HCT116 (cell line): ENCODE measurements at regions not wholly inside any gene's neighbourhood (a gene's known extent, or its start where the extent isn't known, plus 50 kb on each side); places are given as distances from the start of the nearest gene placed in this dataset.

ENCODE experiments used
- ATAC-seq: fragments of 200-7000 bp; cut with Tn5 transposase; 2 replicates; pipeline ENCODE4 v1.9.1; 2020; ENCODE audit warnings: mild to moderate bottlenecking, moderate library complexity
- BruUV-seq: library from RNA; stranded (reverse); fragments of 400-500 nt; replicated peaks from 2 replicates; lab custom pipeline; 2021; lab: Mats Ljungman, UMichigan
- CTCF ChIA-PET: fragments of 300-600 bp; sonication (Branson Sonifier 250); formaldehyde crosslinking; loops from one replicate; lab custom pipeline; 2021; ENCODE audit warnings: antibody characterized with exemption; lab: Charles Lee
- POLR2A ChIA-PET: fragments of 300-600, 350-600 bp; sonication (Branson Sonifier 250); formaldehyde crosslinking; loops from one replicate; lab custom pipeline; 2021; ENCODE audit warnings: antibody characterized with exemption; lab: Charles Lee
- RAD21 ChIA-PET, 2 experiments: fragments of 300-600 bp; sonication (Branson Sonifier 250); formaldehyde crosslinking; loops; one replicate each; lab custom pipeline; 2023; ENCODE audit warnings: low total read pairs in 2 of 2; ENCODE audit not compliant: uncharacterized antibody in 2 of 2, unreplicated experiment in 2 of 2, low non-redundant PET in 1 of 2; lab: Charles Lee
- DNase-seq: peaks from one replicate; pipeline ENCODE4 v3.0.0-alpha.2; 2010; ENCODE audit warnings: low read depth, low spot score
- H2AFZ ChIP-seq: fragments of 200-600 bp; shearing (Covaris generic), sonication (generic); 2 replicates; pipeline ENCODE4 v1.6.1; 2017; ENCODE audit warnings: low read depth, mixed run types, mixed read lengths, antibody characterized with exemption, low read length; ENCODE audit not compliant: poor library complexity, severe bottlenecking
- H3K27ac ChIP-seq: 2 replicates; pipeline ENCODE4 v1.5.1; 2012; ENCODE audit warnings: low read depth, low read length
- H3K27me3 ChIP-seq: fragments of 200-600 bp; sonication (generic); 2 replicates; pipeline ENCODE4 v1.6.1; 2016; ENCODE audit warnings: mixed run types, low read length, mixed read lengths; ENCODE audit not compliant: insufficient read depth
- H3K36me3 ChIP-seq, 2 experiments: fragments of 200-500 bp in 1 of 2; fragments of 200-600 bp in 1 of 2; sonication (Bioruptor generic) in 1 of 2; sonication (generic) in 1 of 2; 2 replicates each; pipeline versions ENCODE4 v1.5.1 to v1.6.1; 2014 to 2016; ENCODE audit warnings: low read length in 2 of 2, inconsistent platforms in 1 of 2, mixed read lengths in 1 of 2, mixed run types in 1 of 2; ENCODE audit not compliant: insufficient read depth in 2 of 2, control insufficient read depth in 1 of 2
- H3K4me1 ChIP-seq, 2 experiments: fragments of 200-600 bp in 1 of 2; sonication (generic) in 1 of 2; 2 replicates each; pipeline versions ENCODE4 v1.5.1 to v1.6.1; 2012 to 2017; ENCODE audit warnings: low read length in 2 of 2, inconsistent platforms in 1 of 2, mild to moderate bottlenecking in 1 of 2, mixed read lengths in 1 of 2, mixed run types in 1 of 2, moderate library complexity in 1 of 2; ENCODE audit not compliant: insufficient read depth in 2 of 2, control insufficient read depth in 1 of 2
- H3K4me2 ChIP-seq: fragments of 200-600 bp; sonication (generic); 2 replicates; pipeline ENCODE4 v1.6.1; 2017; ENCODE audit warnings: mixed run types, low read length, mixed read lengths
- H3K4me3 ChIP-seq, 2 experiments: fragments of 200-600 bp in 1 of 2; sonication (generic) in 1 of 2; replicated peaks in 1 of 2; 2 replicates each; pipeline ENCODE4 v1.5.1; 2011 to 2016; ENCODE audit warnings: low read length in 2 of 2, control low read depth in 1 of 2, low read depth in 1 of 2, mild to moderate bottlenecking in 1 of 2, mixed read lengths in 1 of 2, mixed run types in 1 of 2
- H3K79me2 ChIP-seq: fragments of 200-600 bp; sonication (generic); 2 replicates; pipeline ENCODE4 v1.6.1; 2017; ENCODE audit warnings: mild to moderate bottlenecking, mixed run types, low read length, moderate library complexity, mixed read lengths; ENCODE audit not compliant: insufficient read depth
- H3K9ac ChIP-seq: fragments of 200-600 bp; sonication (generic); 2 replicates; pipeline ENCODE4 v1.6.1; 2016; ENCODE audit warnings: low read length, mixed read lengths
- H3K9me2 ChIP-seq: fragments of 200-600 bp; sonication (generic), shearing (Covaris generic); 2 replicates; pipeline ENCODE4 v1.6.1; 2017; ENCODE audit warnings: mixed run types, mild to moderate bottlenecking, moderate library complexity; ENCODE audit not compliant: insufficient read depth
- H3K9me3 ChIP-seq, 2 experiments: fragments of 200-500 bp in 1 of 2; fragments of 200-600 bp in 1 of 2; sonication (Bioruptor generic) in 1 of 2; sonication (generic) in 1 of 2; 2 replicates each; pipeline ENCODE4 v1.6.1; 2014 to 2017; ENCODE audit warnings: low read length in 2 of 2, mixed read lengths in 2 of 2, inconsistent platforms in 1 of 2, low read depth in 1 of 2, mild to moderate bottlenecking in 1 of 2, mixed run types in 1 of 2, moderate library complexity in 1 of 2; ENCODE audit not compliant: control insufficient read depth in 1 of 2, insufficient read depth in 1 of 2
- H4K20me1 ChIP-seq: fragments of 200-600 bp; sonication (generic), shearing (Covaris generic); 2 replicates; pipeline ENCODE4 v1.6.1; 2017; ENCODE audit warnings: mixed run types, mild to moderate bottlenecking, moderate library complexity; ENCODE audit not compliant: insufficient read depth
- EGR1 ChIP-seq: IDR thresholded peaks from 2 replicates; pipeline ENCODE4 v1.6.1; 2012; ENCODE audit warnings: low read depth
- ELF1 ChIP-seq: IDR thresholded peaks from 2 replicates; pipeline ENCODE4 v1.6.1; 2012; ENCODE audit warnings: low read depth, borderline replicate concordance
- EZH2phosphoT487 ChIP-seq: fragments of 200-600 bp; IDR thresholded peaks from 2 replicates; pipeline ENCODE4 v1.6.1; 2018; ENCODE audit warnings: antibody characterized with exemption, borderline replicate concordance
- FOSL1 ChIP-seq: IDR thresholded peaks from 2 replicates; pipeline ENCODE4 v1.6.1; 2012; ENCODE audit warnings: low read depth
- RAD21 ChIP-seq: IDR thresholded peaks from 2 replicates; pipeline ENCODE4 v1.6.1; 2012; ENCODE audit warnings: low read depth, mild to moderate bottlenecking
- SIN3A ChIP-seq: IDR thresholded peaks from 2 replicates; pipeline ENCODE4 v1.6.1; 2012; ENCODE audit warnings: low read depth
- SP1 ChIP-seq: IDR thresholded peaks from 2 replicates; pipeline ENCODE4 v1.6.1; 2012; ENCODE audit warnings: low read depth
- TCF7L2 ChIP-seq: IDR thresholded peaks from 2 replicates; pipeline ENCODE4 v1.7.0; 2011; ENCODE audit warnings: borderline replicate concordance, inconsistent platforms; ENCODE audit not compliant: insufficient read depth, insufficient read length; ENCODE audit errors: extremely low read depth
- YY1 ChIP-seq: IDR thresholded peaks from 2 replicates; pipeline ENCODE4 v1.6.1; 2011; ENCODE audit warnings: low read length, low read depth, moderate library complexity, mild to moderate bottlenecking; ENCODE audit not compliant: insufficient replicate concordance; ENCODE audit errors: extremely low read depth
- intact Hi-C: fragments of 100-400 bp; cut with micrococcal nuclease; formaldehyde crosslinking; loops from 2 replicates; pipeline ENCODE4 v1.10.0; 2022
- TF ChIP-seq, protein P1 (sequence below): IDR thresholded peaks from 2 replicates; pipeline ENCODE4 v1.6.1; 2011; ENCODE audit warnings: mild to moderate bottlenecking, low read length, moderate library complexity; ENCODE audit not compliant: insufficient replicate concordance; ENCODE audit errors: extremely low read depth
- TF ChIP-seq, protein P2 (sequence below): IDR thresholded peaks from 2 replicates; pipeline ENCODE4 v1.6.1; 2012
- TF ChIP-seq, protein P3 (sequence below): IDR thresholded peaks from 2 replicates; pipeline ENCODE4 v1.6.1; 2012; ENCODE audit warnings: low read depth

DNA sequence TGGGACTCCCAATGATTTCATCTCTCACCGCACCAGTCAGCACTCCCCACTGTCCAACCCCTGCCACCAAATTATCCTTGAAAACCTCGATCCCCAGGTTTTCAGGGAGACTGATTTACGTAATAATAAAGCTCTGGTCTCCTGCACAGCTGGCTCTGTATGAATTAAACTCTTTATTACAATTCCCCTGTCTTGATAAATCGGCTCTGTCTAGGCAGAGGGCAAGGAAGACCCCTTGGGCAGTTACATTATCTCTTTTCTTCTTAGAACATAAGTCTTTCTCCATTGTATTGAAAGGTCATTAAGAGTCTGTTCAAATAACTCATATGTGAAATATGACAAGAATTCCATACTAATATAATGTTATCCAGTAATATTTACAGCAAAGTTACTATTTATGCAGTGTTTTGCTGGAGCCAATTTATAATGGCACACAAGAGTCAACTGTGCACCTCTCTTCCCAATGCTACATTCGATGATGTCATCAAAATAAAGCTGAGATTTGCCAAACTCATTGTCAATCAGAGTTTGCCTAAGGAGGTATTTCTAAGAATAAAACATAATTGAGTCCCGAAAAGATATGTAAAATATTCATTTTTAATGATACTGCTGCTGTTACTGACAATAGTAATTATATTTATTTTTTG is 1297.2 kb upstream of the LRRTM3 start:
- no peak overlapping the region for H3K4me3 ChIP-seq
- H3K9ac ChIP-seq: no peak overlapping the region
- ATAC-seq (no peak), DNase-seq (no peak)
- no peaks in the 10 kb centered on the region for H4K20me1 ChIP-seq
- H3K4me2 ChIP-seq: no peak overlapping the region
- intact Hi-C loops: no loop called here
- H3K27me3 ChIP-seq: no peaks in the 10 kb centered on the region
- no TSS peak for BruUV-seq
- TF ChIP-seq SIN3A: no peak
- H3K27ac ChIP-seq: no peak overlapping the region
- H3K79me2 ChIP-seq: no peaks in the 10 kb centered on the region
- H3K4me1 ChIP-seq: no peaks in the 10 kb centered on the region
- H3K9me3 ChIP-seq: 0 out of 4 replicates have a peak, but pooled peaks cover 0 to 3% of the 10 kb centered on the region in 2 experiments
- ChIA-PET RAD21 (no interaction called here), CTCF (no interaction called here), POLR2A (no interaction called here)
- H2AFZ ChIP-seq: no peak overlapping the region
- H3K9me2 ChIP-seq: no peaks in the 10 kb centered on the region
- no peaks in the 10 kb centered on the region for H3K36me3 ChIP-seq

DNA sequence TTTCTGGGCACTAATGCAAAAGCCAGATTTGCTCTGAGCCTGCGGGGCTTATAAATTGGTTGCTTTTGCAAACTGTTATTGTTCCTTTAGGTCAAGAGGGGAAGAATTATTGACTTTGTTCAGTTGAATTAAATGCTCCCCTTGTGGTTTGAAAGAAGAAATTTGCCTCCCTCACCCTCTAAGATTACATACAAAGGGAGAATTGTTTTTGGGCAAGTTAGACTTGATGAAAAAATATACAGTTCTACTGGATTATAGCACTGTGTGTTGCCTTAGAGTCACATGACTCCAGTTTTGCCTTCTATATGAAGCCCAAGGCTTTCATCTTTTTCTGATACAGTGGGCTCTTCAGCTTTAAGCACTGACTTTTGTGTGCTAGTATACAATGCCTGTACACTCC is 1265.8 kb upstream of the LRRTM3 start:
- Histone ChIP-seq H4K20me1 (no peaks in the 10 kb centered on the region), H3K27me3 (no peaks in the 10 kb centered on the region), H3K4me1 (no peaks in the 10 kb centered on the region), H3K9me2 (no peaks in the 10 kb centered on the region), H3K27ac (no peak overlapping the region), H3K4me2 (no peak overlapping the region), H3K9ac (no peak overlapping the region), H3K4me3 (no peak overlapping the region), H3K79me2 (no peaks in the 10 kb centered on the region), H2AFZ (no peak overlapping the region), H3K36me3 (no peaks in the 10 kb centered on the region), H3K9me3 (no peaks in the 10 kb centered on the region)
- RAD21 ChIA-PET: no interaction called here
- no TSS peak for BruUV-seq
- DNase-seq: no peak
- POLR2A ChIA-PET: no interaction called here
- intact Hi-C loops: no loop called here
- ATAC-seq: no peak
- CTCF ChIA-PET: no interaction called here
- TF ChIP-seq, protein P1, sequence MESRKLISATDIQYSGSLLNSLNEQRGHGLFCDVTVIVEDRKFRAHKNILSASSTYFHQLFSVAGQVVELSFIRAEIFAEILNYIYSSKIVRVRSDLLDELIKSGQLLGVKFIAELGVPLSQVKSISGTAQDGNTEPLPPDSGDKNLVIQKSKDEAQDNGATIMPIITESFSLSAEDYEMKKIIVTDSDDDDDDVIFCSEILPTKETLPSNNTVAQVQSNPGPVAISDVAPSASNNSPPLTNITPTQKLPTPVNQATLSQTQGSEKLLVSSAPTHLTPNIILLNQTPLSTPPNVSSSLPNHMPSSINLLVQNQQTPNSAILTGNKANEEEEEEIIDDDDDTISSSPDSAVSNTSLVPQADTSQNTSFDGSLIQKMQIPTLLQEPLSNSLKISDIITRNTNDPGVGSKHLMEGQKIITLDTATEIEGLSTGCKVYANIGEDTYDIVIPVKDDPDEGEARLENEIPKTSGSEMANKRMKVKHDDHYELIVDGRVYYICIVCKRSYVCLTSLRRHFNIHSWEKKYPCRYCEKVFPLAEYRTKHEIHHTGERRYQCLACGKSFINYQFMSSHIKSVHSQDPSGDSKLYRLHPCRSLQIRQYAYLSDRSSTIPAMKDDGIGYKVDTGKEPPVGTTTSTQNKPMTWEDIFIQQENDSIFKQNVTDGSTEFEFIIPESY: no peak
- no peak for TF ChIP-seq EZH2phosphoT487
- no peak for TF ChIP-seq RAD21
- no peak for TF ChIP-seq ELF1
- TF ChIP-seq FOSL1: no peak
- TF ChIP-seq SP1: no peak
- TF ChIP-seq, protein P2, sequence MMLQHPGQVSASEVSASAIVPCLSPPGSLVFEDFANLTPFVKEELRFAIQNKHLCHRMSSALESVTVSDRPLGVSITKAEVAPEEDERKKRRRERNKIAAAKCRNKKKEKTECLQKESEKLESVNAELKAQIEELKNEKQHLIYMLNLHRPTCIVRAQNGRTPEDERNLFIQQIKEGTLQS: no peak
- no peak for TF ChIP-seq YY1
- TF ChIP-seq EGR1: no peak
- TF ChIP-seq TCF7L2: no peak
- TF ChIP-seq, protein P3, sequence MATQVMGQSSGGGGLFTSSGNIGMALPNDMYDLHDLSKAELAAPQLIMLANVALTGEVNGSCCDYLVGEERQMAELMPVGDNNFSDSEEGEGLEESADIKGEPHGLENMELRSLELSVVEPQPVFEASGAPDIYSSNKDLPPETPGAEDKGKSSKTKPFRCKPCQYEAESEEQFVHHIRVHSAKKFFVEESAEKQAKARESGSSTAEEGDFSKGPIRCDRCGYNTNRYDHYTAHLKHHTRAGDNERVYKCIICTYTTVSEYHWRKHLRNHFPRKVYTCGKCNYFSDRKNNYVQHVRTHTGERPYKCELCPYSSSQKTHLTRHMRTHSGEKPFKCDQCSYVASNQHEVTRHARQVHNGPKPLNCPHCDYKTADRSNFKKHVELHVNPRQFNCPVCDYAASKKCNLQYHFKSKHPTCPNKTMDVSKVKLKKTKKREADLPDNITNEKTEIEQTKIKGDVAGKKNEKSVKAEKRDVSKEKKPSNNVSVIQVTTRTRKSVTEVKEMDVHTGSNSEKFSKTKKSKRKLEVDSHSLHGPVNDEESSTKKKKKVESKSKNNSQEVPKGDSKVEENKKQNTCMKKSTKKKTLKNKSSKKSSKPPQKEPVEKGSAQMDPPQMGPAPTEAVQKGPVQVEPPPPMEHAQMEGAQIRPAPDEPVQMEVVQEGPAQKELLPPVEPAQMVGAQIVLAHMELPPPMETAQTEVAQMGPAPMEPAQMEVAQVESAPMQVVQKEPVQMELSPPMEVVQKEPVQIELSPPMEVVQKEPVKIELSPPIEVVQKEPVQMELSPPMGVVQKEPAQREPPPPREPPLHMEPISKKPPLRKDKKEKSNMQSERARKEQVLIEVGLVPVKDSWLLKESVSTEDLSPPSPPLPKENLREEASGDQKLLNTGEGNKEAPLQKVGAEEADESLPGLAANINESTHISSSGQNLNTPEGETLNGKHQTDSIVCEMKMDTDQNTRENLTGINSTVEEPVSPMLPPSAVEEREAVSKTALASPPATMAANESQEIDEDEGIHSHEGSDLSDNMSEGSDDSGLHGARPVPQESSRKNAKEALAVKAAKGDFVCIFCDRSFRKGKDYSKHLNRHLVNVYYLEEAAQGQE: no peak
